HG03571 (cell line): ENCODE measurements at regions not wholly inside any gene's neighbourhood (a gene's known extent, or its start where the extent isn't known, plus 50 kb on each side); places are given as distances from the start of the nearest gene placed in this dataset.

Experiments used
- ATAC-seq: cut with Tn5 transposase; IDR thresholded peaks from one replicate; pipeline ENCODE4 v1.9.1; 2021; ENCODE audit not compliant: unreplicated experiment

DNA sequence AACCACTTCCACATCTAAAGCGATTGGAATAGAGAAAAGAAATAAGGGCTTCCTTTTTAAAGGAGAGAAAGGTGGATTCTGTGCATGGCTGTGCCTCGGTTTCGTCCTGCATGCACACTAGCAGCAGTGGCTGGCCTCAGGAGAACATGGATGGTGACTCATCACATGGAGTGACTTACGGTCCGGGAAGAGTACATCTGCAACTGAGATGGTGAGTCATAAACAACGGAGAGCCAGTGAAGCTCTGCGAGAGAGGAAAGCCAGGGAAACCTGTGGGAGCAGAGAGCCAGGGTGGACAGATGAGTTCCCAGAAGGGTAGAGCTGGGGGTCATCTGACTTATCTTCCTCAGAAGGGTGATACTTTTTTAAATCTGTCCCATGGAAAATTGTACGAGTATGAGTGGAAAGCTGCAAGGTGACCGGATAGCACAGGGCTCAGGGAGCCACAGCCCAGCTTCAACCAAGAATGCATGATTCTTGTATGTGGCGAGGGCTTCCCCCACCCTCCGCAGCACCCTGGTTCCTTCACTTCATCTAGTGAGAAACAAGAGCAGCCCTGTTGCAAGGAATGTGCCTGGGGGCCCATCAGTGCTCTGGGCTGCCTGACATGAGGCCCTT lies 259.1 kb downstream of the KLF6 start:
- ATAC-seq = no peak

DNA sequence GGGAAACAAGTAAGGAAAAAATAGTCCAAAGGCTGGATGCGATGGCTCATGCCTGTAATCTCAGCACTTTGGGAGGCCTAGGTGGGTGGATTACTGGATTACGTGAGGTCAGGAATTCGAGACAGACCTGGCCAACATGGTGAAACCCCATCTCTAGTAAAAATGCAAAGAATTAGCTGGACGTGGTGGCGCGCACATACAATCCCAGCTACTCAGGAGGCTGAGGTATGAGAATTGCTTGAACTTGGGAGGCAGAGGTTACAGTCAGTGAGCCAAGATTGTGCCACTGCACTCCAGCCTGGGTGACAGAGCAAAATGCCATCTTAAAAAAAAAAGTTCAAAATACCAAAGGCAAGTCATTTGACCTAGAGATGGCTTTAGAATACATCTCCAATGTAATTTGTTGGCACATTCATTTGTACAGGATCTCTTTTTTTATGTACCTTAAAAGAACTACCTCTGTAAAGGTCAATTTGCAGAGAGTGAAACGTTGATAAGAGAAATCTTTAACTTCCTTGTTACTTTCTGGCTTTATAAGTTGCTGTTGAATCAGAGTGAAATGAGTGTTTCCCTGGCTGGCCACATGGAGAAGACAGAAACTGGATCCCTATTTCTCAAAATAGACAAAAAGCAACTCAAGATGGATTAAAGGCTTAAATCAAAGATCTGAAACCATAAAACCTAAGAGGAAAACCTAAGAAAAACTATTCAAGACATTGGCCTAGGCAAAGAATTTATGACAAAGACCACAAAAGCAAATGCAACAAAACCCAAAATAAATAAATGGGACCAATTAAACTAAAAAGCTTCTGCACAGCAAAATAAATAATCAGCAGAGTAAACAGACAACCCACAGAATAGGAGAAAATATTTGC lies 260.7 kb downstream of the KLF6 start:
- no peak for ATAC-seq

GRCh38 chr10:3523309-3524050 lies 261.5 kb downstream of the KLF6 start:
- ATAC-seq = no peak

GRCh38 chr10:3516923-3517255 lies 268.1 kb downstream of the KLF6 start:
- ATAC-seq = no peak

DNA sequence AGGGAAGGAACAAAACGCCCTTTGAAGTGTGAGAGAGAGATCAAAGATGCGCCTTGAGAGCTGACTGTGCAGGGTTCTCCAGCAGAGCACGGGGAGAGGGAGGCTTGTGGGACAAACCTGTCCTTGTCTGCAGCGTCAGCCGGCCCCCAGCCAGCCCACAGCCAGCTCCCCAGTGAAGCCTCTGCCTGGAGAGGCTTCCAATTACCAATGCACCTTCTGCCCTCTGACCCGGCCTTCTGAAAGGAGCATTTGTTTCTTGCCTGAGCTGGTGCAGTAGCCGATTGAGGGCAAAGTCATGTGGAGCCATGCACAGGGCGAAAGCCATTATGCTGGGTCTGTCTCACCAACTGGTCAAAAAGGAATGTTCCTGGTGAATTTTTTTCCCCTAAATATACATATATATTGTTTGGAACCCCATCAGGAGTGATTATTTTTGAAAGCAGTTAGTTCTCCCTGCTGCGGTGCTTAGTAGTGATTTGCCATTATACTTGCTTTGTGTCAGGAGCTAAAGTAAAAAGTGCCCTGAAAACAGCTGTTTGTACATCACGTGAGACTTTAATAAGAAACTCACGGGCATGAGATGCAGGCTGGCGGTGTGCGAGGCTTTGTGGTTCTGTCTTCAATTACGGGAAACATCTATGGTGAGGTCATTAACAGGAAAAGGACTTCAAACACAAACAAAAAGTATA lies 268.6 kb downstream of the KLF6 start:
- no peak for ATAC-seq

DNA sequence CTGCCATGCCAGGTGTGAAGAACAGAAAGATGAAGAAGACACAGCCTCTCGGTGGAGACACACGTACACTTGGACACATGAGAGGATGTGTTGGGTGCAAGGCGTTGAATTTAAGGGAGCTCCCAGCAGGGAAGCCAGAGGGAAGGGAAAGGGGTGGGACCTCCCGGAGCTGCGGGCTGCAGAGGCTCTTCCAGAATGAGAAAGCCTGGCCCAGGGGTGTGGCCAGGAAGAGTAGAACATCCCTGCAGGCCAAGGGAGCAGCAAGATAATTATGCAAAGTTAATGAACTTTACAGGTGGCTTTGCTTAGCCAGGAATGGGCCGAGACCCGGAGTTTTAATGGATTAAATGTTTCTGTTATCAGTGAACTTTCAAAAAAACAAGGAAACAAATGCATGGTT lies 270.3 kb downstream of the KLF6 start:
- no peak for ATAC-seq

GRCh38 chr10:3512263-3512662 lies 272.7 kb downstream of the KLF6 start:
- no peak for ATAC-seq

DNA sequence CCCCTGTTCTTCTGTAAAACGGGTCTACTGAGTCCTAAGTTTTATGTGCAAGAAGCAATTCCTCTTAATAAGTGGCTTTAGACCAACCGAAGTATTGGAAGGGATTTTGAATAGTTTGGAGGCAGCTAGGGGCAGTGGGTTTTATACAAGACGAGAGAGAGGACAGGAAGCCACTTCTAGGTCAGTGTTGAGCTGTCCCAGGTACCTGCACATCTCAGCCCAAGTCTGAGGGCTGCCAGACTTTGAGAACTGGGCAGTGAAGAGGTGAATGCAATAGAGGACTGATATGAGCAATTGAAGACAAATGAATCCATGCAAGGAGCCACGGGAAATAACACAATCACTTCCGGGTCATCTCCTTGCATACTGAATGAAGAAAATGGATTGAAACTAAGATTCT lies 273.5 kb downstream of the KLF6 start:
- no peak for ATAC-seq

DNA sequence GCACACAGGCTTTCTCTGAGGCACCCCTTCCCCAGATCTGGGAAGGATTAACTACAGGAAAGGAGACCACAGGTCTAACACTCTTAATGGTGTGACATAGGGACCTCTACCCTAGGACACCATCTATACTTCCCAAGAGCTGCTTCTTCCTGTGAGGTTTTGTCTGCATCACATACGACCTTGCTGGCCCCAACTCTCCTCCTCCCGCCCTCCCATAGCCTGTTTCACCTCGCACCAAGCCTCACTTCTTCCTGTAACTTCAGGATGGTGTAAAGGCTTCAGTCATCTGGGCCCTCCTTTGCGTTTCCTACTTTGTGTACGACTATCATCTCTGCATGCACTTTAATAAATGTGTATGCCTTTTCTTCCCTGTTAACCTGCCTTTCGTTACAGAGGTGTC lies 274.3 kb downstream of the KLF6 start:
- no peak for ATAC-seq

DNA sequence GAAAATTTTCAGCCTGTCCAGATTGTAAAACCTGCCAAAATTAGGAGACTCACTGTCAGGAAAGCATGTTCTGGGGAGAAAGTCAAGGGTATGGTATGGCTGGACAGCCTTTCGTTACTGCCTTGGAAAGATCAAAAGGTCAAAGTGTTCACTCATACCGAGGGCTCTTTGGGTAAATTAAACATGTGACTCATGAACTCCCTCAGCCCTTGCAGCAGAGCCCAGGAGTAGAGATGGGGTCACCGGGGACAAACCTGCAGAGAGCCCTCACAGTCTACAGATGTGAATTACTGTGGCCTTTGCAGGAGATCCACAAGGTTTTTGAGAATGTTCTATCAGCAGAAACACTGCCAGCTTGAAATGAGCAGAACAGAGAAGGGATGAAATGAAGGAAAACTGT lies 275.7 kb downstream of the KLF6 start:
- ATAC-seq = no peak

- ATAC-seq = no peak
Measured at GRCh38 chr10:3503299-3503698, 281.7 kb downstream of the KLF6 start.

- ATAC-seq = no peak
Measured at GRCh38 chr10:3502673-3503072, 282.3 kb downstream of the KLF6 start.

DNA sequence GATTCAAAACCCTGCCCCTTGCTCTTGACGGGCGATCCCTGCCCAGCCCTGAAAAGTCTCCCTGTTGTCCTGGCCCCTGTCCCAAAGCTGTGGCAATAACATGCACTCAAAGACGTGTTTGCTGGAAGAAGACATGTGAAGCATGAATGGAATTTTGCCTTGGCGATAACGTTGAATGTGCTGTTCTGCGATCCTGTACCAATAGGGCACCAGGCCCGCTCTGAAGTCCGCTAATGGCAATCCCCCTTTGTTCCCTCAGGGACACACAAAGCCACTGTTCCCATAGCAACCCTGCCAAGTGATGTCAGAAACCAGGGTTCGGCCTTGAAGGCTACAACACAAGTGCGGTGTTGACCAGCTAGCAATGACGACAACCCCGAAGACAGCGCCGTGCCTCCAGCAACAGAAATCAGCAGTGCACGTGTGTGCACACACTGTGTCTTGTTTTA lies 284.6 kb downstream of the KLF6 start:
- no peak for ATAC-seq

- ATAC-seq = no peak
Measured at GRCh38 chr10:3499120-3499519, 285.9 kb downstream of the KLF6 start.

GRCh38 chr10:3497581-3497980 lies 287.4 kb downstream of the KLF6 start:
- no peak for ATAC-seq

GRCh38 chr10:3496138-3496537 lies 288.9 kb downstream of the KLF6 start:
- ATAC-seq = no peak

DNA sequence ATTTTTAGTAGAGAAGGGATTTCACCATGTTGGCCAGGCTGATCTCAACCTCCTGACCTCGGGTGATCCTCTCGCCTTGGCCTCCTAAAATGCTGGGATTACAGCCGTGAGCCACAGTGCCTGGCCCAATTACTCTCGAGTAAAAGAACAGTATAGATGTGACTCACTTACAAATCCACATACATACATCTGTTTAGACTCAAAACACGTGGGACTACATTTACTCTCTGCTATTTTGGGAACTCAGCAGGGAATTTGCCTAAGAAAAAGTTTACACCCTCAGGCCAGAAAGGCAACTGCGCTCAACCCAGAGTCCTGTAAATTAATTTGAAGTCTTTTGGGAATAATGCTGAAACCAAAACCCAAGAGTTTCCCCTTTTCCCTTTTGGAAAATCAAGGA lies 289.7 kb downstream of the KLF6 start:
- ATAC-seq = no peak

- no peak for ATAC-seq
Measured at GRCh38 chr10:3494838-3495230, 290.2 kb downstream of the KLF6 start.

DNA sequence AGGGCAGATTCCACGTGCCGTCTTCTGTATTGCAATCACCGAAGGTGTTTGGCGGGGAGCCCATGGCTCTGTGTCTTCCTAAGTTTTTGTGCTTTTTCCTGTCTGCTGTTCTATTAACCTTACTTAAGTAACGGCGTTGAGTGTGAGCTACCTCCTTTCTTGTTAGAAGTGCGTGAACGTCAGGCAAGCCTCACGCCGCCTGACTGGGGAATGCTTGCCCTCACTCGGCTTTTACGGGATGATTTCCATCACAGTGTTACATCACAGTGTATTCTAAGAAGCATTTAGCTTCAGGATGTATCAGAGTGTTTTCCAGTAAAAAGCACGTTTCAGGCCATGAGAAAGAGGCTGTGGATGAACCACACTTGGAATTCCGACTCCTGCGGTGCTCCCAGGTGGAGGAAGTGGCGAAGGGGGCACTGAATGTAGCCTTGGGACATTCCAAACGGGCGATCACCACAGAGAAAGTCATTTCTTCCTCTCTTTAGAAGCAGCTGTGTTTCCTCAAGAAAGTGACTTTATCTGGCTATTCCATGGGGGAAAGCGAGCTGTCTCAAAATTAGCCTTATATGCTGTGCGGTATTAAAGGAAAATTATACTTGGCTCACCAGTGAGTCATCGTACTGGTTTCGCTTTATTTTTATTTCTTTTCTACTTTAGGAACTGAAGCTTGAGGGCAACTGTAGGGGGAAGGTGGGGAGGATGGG lies 290.7 kb downstream of the KLF6 start:
- ATAC-seq = no peak

GRCh38 chr10:3493621-3494020 lies 291.4 kb downstream of the KLF6 start:
- no peak for ATAC-seq

DNA sequence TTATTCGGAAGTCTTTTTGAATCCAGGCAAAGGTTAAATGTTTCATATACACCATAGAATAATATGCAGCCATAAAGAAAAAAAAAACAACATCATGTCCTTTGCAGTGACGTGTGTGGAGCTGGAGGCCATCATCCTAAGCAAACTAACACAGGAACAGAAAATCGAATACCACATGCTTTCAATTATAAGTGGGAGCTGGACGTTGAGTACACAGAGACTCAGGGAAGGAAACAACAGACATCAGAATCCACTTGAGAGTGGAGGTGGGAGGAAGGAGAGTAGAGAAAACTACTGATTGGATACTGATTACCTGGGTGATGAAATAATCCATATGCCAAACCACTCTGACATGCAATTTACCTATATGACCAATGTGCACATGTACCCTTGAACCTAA lies 293.4 kb downstream of the KLF6 start:
- no peak for ATAC-seq
